Mononuclear cell (primary cell): ENCODE measurements at regions not wholly inside any gene's neighbourhood (a gene's known extent, or its start where the extent isn't known, plus 50 kb on each side); places are given as distances from the start of the nearest gene placed in this dataset.

Source experiments
- H3K27me3 ChIP-seq: 2 replicates; pipeline ENCODE4 v1.6.0; 2011; ENCODE audit warnings: low read length, control low read depth; ENCODE audit not compliant: insufficient read depth
- H3K4me1 ChIP-seq: 2 replicates; pipeline ENCODE4 v1.5.1; 2011; ENCODE audit warnings: mild to moderate bottlenecking, low read length, control low read depth; ENCODE audit not compliant: insufficient read depth
- H3K4me3 ChIP-seq: 2 replicates; pipeline ENCODE4 v1.5.1; 2011; ENCODE audit warnings: mild to moderate bottlenecking, low read length, moderate library complexity
- H3K9me3 ChIP-seq: 2 replicates; pipeline ENCODE4 v1.5.1; 2011; ENCODE audit warnings: low read depth, mild to moderate bottlenecking, control low read depth, low read length

GRCh38 chr7:12947465-12947864, 260.0 kb downstream of the ARL4A start:
- no peaks in the 10 kb centered on the region for H3K4me1 ChIP-seq
- H3K4me3 ChIP-seq = no peak overlapping the region
- H3K27me3 ChIP-seq = no peaks in the 10 kb centered on the region
- no peaks in the 10 kb centered on the region for H3K9me3 ChIP-seq

- Histone ChIP-seq H3K27me3 (no peaks in the 10 kb centered on the region), H3K4me1 (no peaks in the 10 kb centered on the region), H3K9me3 (no peaks in the 10 kb centered on the region), H3K4me3 (no peak overlapping the region)
These were observed 261.9 kb downstream of the ARL4A start for GRCh38 chr7:12949060-12949931.

- Histone ChIP-seq H3K4me1 (no peaks in the 10 kb centered on the region), H3K27me3 (no peaks in the 10 kb centered on the region), H3K9me3 (no peaks in the 10 kb centered on the region), H3K4me3 (no peak overlapping the region)
These were observed 264.0 kb downstream of the ARL4A start for GRCh38 chr7:12951397-12951801.

GRCh38 chr7:12954380-12955033, 267.1 kb downstream of the ARL4A start:
- Histone ChIP-seq H3K27me3 (no peaks in the 10 kb centered on the region), H3K9me3 (no peaks in the 10 kb centered on the region), H3K4me1 (no peaks in the 10 kb centered on the region), H3K4me3 (no peak overlapping the region)

GRCh38 chr7:12957487-12957886, 270.1 kb downstream of the ARL4A start:
- Histone ChIP-seq H3K4me1 (no peaks in the 10 kb centered on the region), H3K27me3 (no peaks in the 10 kb centered on the region), H3K4me3 (no peak overlapping the region), H3K9me3 (no peaks in the 10 kb centered on the region)

- Histone ChIP-seq H3K4me3 (no peak overlapping the region), H3K4me1 (no peaks in the 10 kb centered on the region), H3K27me3 (no peaks in the 10 kb centered on the region), H3K9me3 (no peaks in the 10 kb centered on the region)
These were observed 274.6 kb downstream of the ARL4A start for GRCh38 chr7:12961910-12962480.

GRCh38 chr7:12963435-12963834, 276.0 kb downstream of the ARL4A start:
- no peaks in the 10 kb centered on the region for H3K9me3 ChIP-seq

GRCh38 chr7:12964836-12965235, 277.4 kb downstream of the ARL4A start:
- no peaks in the 10 kb centered on the region for H3K4me1 ChIP-seq
- H3K4me3 ChIP-seq = no peak overlapping the region
- H3K27me3 ChIP-seq = no peaks in the 10 kb centered on the region
- no peaks in the 10 kb centered on the region for H3K9me3 ChIP-seq

More at GRCh38 chr7:12963435-12963834, 276.0 kb downstream of the ARL4A start:
- Histone ChIP-seq H3K27me3 (no peaks in the 10 kb centered on the region), H3K4me3 (no peak overlapping the region), H3K4me1 (no peaks in the 10 kb centered on the region)

GRCh38 chr7:12965767-12966166, 278.3 kb downstream of the ARL4A start:
- H3K4me1 ChIP-seq = no peaks in the 10 kb centered on the region
- no peak overlapping the region for H3K4me3 ChIP-seq
- H3K27me3 ChIP-seq = no peaks in the 10 kb centered on the region
- H3K9me3 ChIP-seq = no peaks in the 10 kb centered on the region

GRCh38 chr7:12967322-12967721, 279.9 kb downstream of the ARL4A start:
- Histone ChIP-seq H3K4me3 (no peak overlapping the region), H3K27me3 (no peaks in the 10 kb centered on the region), H3K4me1 (no peaks in the 10 kb centered on the region), H3K9me3 (no peaks in the 10 kb centered on the region)

- Histone ChIP-seq H3K4me1 (no peaks in the 10 kb centered on the region), H3K27me3 (no peaks in the 10 kb centered on the region), H3K9me3 (no peaks in the 10 kb centered on the region), H3K4me3 (no peak overlapping the region)
These were observed 281.5 kb downstream of the ARL4A start for GRCh38 chr7:12968836-12969422.

GRCh38 chr7:12970626-12971025, 283.2 kb downstream of the ARL4A start:
- Histone ChIP-seq H3K4me1 (no peaks in the 10 kb centered on the region), H3K9me3 (no peaks in the 10 kb centered on the region), H3K4me3 (no peak overlapping the region), H3K27me3 (no peaks in the 10 kb centered on the region)

GRCh38 chr7:12974451-12975166, 287.2 kb downstream of the ARL4A start:
- no peak overlapping the region for H3K4me3 ChIP-seq
- H3K4me1 ChIP-seq = no peaks in the 10 kb centered on the region
- H3K27me3 ChIP-seq = no peaks in the 10 kb centered on the region
- no peaks in the 10 kb centered on the region for H3K9me3 ChIP-seq

- no peaks in the 10 kb centered on the region for H3K9me3 ChIP-seq
- no peaks in the 10 kb centered on the region for H3K27me3 ChIP-seq
- H3K4me3 ChIP-seq = no peak overlapping the region
- no peaks in the 10 kb centered on the region for H3K4me1 ChIP-seq
These were observed 288.0 kb downstream of the ARL4A start for GRCh38 chr7:12975412-12975811.

- no peaks in the 10 kb centered on the region for H3K4me1 ChIP-seq
- no peaks in the 10 kb centered on the region for H3K9me3 ChIP-seq
- no peak overlapping the region for H3K4me3 ChIP-seq
- no peaks in the 10 kb centered on the region for H3K27me3 ChIP-seq
These were observed 291.7 kb downstream of the ARL4A start for GRCh38 chr7:12979181-12979580.
